Parathyroid adenoma (tissue), 2 donors: ENCODE measurements at regions not wholly inside any gene's neighbourhood (a gene's known extent, or its start where the extent isn't known, plus 50 kb on each side); places are given as distances from the start of the nearest gene placed in this dataset.

Source experiments
- H2AFZ ChIP-seq: fragments of 300-600 bp; sonication (generic); one replicate; pipeline ENCODE4 v1.7.0; 2017; ENCODE audit warnings: antibody characterized with exemption, mild to moderate bottlenecking
- H3K27ac ChIP-seq: fragments of 300-600 bp; sonication (generic); one replicate; pipeline ENCODE4 v1.7.0; 2017
- H3K27me3 ChIP-seq: fragments of 300-600 bp; sonication (generic); one replicate; pipeline ENCODE4 v1.7.0; 2017; ENCODE audit warnings: low read length; ENCODE audit not compliant: control insufficient read depth, insufficient read depth
- H3K36me3 ChIP-seq: fragments of 300-600 bp; sonication (generic); one replicate; pipeline ENCODE4 v1.7.0; 2017; ENCODE audit warnings: low read length; ENCODE audit not compliant: control insufficient read depth, insufficient read depth
- H3K4me1 ChIP-seq: fragments of 300-600 bp; sonication (generic); one replicate; pipeline ENCODE4 v1.7.0; 2017; ENCODE audit warnings: control low read depth
- H3K4me2 ChIP-seq: fragments of 300-600 bp; sonication (generic); one replicate; pipeline ENCODE4 v1.7.0; 2017; ENCODE audit warnings: low read length
- H3K4me3 ChIP-seq: fragments of 300-600 bp; sonication (generic); one replicate; pipeline ENCODE4 v1.7.0; 2017; ENCODE audit warnings: low read depth, low read length
- H3K79me2 ChIP-seq: fragments of 300-600 bp; sonication (generic); one replicate; pipeline ENCODE4 v1.7.0; 2017; ENCODE audit warnings: control low read depth
- H3K9ac ChIP-seq: fragments of 300-600 bp; sonication (generic); one replicate; pipeline ENCODE4 v1.7.0; 2017; ENCODE audit warnings: mild to moderate bottlenecking
- H3K9me3 ChIP-seq: fragments of 300-600 bp; sonication (generic); one replicate; pipeline ENCODE4 v1.7.0; 2017; ENCODE audit warnings: low read length; ENCODE audit not compliant: control insufficient read depth
- TF ChIP-seq, protein P1 (sequence below): fragments of 300-600 bp; sonication (generic); IDR thresholded peaks from one replicate; pipeline ENCODE4 v1.7.0; 2017; ENCODE audit warnings: antibody characterized with exemption, mild to moderate bottlenecking
- donor health status: primary hyperparathyroidism.

DNA sequence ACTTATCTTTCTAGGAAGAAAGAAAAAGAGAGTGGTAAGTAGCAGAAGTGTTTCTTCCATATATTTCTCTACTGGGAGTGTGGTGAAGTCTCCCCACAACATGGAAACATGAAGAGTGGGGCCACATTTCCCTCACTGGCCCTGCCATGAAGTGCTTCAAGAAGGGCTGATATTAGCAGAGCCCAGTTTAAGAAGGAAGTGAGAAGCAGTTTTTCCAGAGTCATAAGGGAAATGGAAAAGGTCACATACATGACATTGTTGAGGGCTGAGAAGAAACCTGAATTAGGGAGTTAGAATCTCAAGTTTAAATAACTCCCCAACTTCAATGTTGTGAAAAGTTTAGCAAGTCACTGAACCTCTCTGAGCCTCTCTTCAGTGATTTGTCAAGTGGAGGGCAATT is 171.9 kb upstream of the RBPJ start:
- H3K27me3 ChIP-seq = peaks cover 3% of the 10 kb centered on the region
- TF ChIP-seq, protein P1, sequence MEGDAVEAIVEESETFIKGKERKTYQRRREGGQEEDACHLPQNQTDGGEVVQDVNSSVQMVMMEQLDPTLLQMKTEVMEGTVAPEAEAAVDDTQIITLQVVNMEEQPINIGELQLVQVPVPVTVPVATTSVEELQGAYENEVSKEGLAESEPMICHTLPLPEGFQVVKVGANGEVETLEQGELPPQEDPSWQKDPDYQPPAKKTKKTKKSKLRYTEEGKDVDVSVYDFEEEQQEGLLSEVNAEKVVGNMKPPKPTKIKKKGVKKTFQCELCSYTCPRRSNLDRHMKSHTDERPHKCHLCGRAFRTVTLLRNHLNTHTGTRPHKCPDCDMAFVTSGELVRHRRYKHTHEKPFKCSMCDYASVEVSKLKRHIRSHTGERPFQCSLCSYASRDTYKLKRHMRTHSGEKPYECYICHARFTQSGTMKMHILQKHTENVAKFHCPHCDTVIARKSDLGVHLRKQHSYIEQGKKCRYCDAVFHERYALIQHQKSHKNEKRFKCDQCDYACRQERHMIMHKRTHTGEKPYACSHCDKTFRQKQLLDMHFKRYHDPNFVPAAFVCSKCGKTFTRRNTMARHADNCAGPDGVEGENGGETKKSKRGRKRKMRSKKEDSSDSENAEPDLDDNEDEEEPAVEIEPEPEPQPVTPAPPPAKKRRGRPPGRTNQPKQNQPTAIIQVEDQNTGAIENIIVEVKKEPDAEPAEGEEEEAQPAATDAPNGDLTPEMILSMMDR = no peak
- H3K79me2 ChIP-seq = no peaks in the 10 kb centered on the region
- no peak overlapping the region for H3K9ac ChIP-seq
- H3K4me2 ChIP-seq = no peak overlapping the region
- H3K4me3 ChIP-seq = no peak overlapping the region
- H3K4me1 ChIP-seq = no peaks in the 10 kb centered on the region
- no peaks in the 10 kb centered on the region for H3K36me3 ChIP-seq
- no peak overlapping the region for H3K27ac ChIP-seq
- H3K9me3 ChIP-seq = no peaks in the 10 kb centered on the region
- no peak overlapping the region for H2AFZ ChIP-seq

DNA sequence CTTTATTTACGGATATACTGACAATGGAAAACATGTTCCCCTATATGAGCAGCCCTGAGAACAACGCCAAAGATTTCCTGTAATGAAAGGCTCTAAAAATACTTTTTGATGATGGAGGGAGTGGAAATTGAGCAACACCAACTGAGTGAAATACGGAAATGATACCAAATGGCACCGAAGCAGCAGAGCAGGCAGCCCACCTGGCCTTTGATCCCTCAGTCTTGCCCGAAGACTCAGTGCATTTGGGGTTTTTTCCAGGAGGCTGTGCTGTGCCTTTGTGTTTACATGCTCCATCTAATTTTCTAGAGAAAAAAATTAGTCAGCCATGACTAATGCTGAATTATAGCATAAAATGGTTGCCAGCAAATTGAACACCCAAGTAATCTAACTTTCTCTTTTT is 169.9 kb upstream of the RBPJ start:
- Histone ChIP-seq H3K4me1 (no peaks in the 10 kb centered on the region), H3K36me3 (no peaks in the 10 kb centered on the region), H3K27ac (no peak overlapping the region), H3K27me3 (peaks cover 3% of the 10 kb centered on the region), H3K4me3 (no peak overlapping the region), H3K4me2 (no peak overlapping the region), H3K79me2 (no peaks in the 10 kb centered on the region), H3K9me3 (no peaks in the 10 kb centered on the region), H3K9ac (no peak overlapping the region), H2AFZ (no peak overlapping the region)
- TF ChIP-seq, protein P1 = no peak

DNA sequence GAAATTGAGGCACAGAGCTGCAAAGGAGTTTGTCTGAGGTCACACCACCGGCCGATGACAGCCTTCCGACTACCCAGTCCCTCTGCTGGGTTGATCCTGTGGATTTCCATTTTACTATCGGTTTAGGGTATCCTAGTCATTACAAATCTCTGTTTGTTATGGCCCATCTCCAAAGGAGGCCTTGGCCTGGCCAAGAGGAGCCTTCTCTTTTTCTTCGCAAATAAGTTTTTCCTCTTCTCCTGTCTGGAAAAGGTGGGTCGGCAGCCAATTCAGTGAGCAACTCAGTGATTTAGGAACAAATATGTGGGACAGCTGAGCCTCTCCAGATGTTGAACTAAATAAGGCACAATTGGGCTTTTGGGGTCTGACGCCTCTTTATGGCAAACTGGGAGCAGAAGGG is 169.2 kb upstream of the RBPJ start:
- Histone ChIP-seq H2AFZ (no peak overlapping the region), H3K9ac (no peak overlapping the region), H3K79me2 (no peaks in the 10 kb centered on the region), H3K36me3 (no peaks in the 10 kb centered on the region), H3K4me3 (no peak overlapping the region), H3K9me3 (no peaks in the 10 kb centered on the region), H3K27me3 (peaks cover 3% of the 10 kb centered on the region), H3K4me1 (no peaks in the 10 kb centered on the region), H3K27ac (no peak overlapping the region), H3K4me2 (no peak overlapping the region)
- TF ChIP-seq, protein P1 = no peak

DNA sequence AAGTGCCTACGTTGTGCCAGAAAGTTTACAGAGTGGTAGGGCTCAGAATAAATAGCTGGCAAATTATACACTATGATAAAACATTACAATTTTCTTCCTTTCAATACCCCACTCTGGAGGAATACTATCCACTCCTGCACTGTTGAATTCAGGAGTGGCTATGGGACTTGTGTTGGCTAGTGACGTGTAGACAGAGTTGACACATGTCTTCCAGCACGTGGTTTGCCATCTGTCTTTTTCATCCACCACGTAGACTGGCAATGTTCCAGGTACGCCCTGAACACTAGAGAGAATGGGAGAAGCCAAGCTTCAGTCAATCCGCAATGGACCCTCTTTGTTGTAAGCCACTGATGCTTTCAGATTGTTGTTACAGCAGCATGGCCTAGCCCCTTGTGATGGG is 168.8 kb upstream of the RBPJ start:
- Histone ChIP-seq H3K36me3 (no peaks in the 10 kb centered on the region), H3K27ac (no peak overlapping the region), H3K27me3 (peaks cover 3% of the 10 kb centered on the region), H3K9ac (no peak overlapping the region), H3K79me2 (no peaks in the 10 kb centered on the region), H3K4me1 (no peaks in the 10 kb centered on the region), H2AFZ (no peak overlapping the region), H3K9me3 (no peaks in the 10 kb centered on the region), H3K4me3 (no peak overlapping the region), H3K4me2 (no peak overlapping the region)
- TF ChIP-seq, protein P1 = no peak

DNA sequence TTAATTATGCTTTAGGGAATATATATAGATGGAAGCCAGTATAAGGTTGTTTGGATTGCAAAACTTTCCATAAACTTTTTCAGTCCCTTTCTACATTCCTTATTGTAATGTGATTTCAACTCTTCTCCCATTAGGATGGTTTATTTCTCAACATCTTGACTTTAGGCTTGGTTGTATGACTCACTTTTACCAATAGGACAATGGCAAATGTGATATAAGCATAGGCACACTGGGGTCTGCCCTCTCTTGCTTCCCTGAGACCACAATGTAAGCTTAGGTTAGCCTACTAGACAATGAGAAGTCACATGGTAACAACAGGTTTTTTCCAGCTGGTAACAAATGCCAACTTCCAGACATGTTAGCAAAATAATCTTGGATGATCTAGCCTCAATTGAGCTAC is 163.3 kb upstream of the RBPJ start:
- TF ChIP-seq, protein P1 = no peak
- H3K4me3 ChIP-seq = no peak overlapping the region

More for the DNA sequence above, 163.3 kb upstream of the RBPJ start:
- Histone ChIP-seq H3K4me2 (no peak overlapping the region), H3K9ac (no peak overlapping the region), H3K36me3 (no peaks in the 10 kb centered on the region), H3K9me3 (no peaks in the 10 kb centered on the region), H3K79me2 (no peaks in the 10 kb centered on the region), H2AFZ (no peak overlapping the region), H3K4me1 (no peaks in the 10 kb centered on the region), H3K27ac (no peak overlapping the region), H3K27me3 (no peaks in the 10 kb centered on the region)
